ENCODE measurements at regions not wholly inside any gene's neighbourhood (a gene's known extent, or its start where the extent isn't known, plus 50 kb on each side); places are given as distances from the start of the nearest gene placed in this dataset.
"Not testable (repeated sequence)": the region's sequence is repeated elsewhere in the genome, so short reads cannot be mapped to it uniquely, and the experiment has no call there.

DNA sequence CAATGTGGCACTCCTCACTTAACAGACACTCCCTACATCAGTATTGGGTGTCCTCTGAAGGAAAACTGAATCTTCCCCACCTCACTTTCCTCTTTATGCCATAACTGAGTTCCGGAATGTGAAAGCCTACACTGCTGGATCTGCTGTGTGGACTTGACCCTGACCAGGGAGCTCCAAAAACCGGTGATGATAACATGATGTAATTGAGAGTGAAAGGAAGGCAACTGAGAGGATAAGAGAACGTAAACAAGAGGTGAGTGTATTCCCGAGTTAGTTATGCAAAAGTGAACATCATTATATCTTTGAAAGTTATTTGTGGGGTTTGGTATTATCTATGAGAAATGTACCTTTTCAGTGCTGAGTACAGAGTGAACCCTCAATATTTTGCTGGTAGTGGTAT is 1794.8 kb downstream of the MRPL39 start:
- Histone ChIP-seq H3K4me1 (no peaks in the 10 kb centered on the region), H3K4me3 (no peak overlapping the region), H3K36me3 (ENCODE audit: insufficient read depth in 1 of 2, low read depth in 1 of 2) (no peaks in the 10 kb centered on the region), H3K27me3 (ENCODE audit: insufficient read depth in 3 of 3, low read length in 2 of 3) (no peaks in the 10 kb centered on the region), H3K27ac (no peak overlapping the region), H3K9me3 (no peaks in the 10 kb centered on the region)
- WGBS, 3 donors = 75 to 78% (median 77%) methylated on average over 4 of the region's 4 CpGs
- intact Hi-C loops (cut with DNase I) = no loop called here
- no peak for DNase-seq
- TF ChIP-seq, protein P1, sequence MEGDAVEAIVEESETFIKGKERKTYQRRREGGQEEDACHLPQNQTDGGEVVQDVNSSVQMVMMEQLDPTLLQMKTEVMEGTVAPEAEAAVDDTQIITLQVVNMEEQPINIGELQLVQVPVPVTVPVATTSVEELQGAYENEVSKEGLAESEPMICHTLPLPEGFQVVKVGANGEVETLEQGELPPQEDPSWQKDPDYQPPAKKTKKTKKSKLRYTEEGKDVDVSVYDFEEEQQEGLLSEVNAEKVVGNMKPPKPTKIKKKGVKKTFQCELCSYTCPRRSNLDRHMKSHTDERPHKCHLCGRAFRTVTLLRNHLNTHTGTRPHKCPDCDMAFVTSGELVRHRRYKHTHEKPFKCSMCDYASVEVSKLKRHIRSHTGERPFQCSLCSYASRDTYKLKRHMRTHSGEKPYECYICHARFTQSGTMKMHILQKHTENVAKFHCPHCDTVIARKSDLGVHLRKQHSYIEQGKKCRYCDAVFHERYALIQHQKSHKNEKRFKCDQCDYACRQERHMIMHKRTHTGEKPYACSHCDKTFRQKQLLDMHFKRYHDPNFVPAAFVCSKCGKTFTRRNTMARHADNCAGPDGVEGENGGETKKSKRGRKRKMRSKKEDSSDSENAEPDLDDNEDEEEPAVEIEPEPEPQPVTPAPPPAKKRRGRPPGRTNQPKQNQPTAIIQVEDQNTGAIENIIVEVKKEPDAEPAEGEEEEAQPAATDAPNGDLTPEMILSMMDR (IDR thresholded peaks at IDR 0.05) = no peak
- ATAC-seq = no peak

DNA sequence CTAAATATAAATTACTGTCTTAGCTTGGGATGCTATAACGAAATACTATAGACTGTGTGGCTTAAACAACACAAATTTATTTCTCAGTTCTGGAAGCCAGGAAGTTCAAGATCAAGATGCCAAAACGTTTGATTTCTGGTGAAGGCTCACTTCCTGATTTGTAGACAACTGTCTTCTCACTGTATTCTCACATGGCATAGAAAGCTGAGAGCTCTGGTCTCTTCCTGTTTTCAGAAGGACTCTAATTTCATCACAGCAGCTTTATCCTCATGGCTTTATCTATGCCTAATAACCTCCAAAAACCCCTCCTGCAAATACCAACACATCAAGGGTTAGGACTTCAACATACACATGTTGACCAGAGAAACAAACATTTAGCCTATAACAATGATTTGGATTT is 1795.5 kb downstream of the MRPL39 start:
- intact Hi-C loops (cut with DNase I) = no loop called here
- no peaks in the 10 kb centered on the region for H3K36me3 ChIP-seq (ENCODE audit: insufficient read depth in 1 of 2, low read depth in 1 of 2)
- no peaks in the 10 kb centered on the region for H3K9me3 ChIP-seq
- 35 to 41% (median 36%) methylated on average over 2 of the region's 2 CpGs for WGBS, 3 donors
- no peak overlapping the region for H3K4me3 ChIP-seq
- no peak for DNase-seq
- H3K27ac ChIP-seq = no peak overlapping the region
- TF ChIP-seq, protein P1 (IDR thresholded peaks at IDR 0.05) = no peak
- ATAC-seq = no peak
- no peaks in the 10 kb centered on the region for H3K4me1 ChIP-seq
- no peaks in the 10 kb centered on the region for H3K27me3 ChIP-seq (ENCODE audit: insufficient read depth in 3 of 3, low read length in 2 of 3)

DNA sequence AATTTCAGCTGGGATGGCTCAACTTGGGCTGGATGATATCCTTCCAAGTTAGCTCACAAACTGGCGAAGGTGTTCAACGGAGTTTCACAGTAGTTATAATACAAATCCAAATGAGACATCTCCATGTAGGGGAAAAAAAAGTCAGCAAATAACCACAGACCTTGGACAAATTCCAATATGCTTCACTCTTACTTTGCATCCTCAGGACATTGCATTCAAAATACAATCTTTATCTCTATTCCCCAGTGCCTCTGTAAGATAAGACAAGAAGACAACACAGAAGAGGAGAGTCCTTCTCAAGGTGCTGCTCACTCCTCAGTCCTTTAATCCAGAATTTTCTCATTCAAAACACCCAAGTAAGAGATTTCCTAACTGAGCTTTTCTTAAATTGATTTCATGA is 1797.7 kb downstream of the MRPL39 start:
- Histone ChIP-seq H3K4me3 (no peak overlapping the region), H3K27ac (no peak overlapping the region), H3K9me3 (no peaks in the 10 kb centered on the region), H3K36me3 (ENCODE audit: insufficient read depth in 1 of 2, low read depth in 1 of 2) (no peaks in the 10 kb centered on the region), H3K4me1 (no peaks in the 10 kb centered on the region), H3K27me3 (ENCODE audit: insufficient read depth in 3 of 3, low read length in 2 of 3) (no peaks in the 10 kb centered on the region)
- intact Hi-C loops (cut with DNase I) = no loop called here
- DNase-seq (no peak), ATAC-seq (no peak)
- TF ChIP-seq, protein P1 (IDR thresholded peaks at IDR 0.05) = no peak
- 71 to 77% (median 74%) methylated on average over 2 of the region's 2 CpGs for WGBS, 3 donors

DNA sequence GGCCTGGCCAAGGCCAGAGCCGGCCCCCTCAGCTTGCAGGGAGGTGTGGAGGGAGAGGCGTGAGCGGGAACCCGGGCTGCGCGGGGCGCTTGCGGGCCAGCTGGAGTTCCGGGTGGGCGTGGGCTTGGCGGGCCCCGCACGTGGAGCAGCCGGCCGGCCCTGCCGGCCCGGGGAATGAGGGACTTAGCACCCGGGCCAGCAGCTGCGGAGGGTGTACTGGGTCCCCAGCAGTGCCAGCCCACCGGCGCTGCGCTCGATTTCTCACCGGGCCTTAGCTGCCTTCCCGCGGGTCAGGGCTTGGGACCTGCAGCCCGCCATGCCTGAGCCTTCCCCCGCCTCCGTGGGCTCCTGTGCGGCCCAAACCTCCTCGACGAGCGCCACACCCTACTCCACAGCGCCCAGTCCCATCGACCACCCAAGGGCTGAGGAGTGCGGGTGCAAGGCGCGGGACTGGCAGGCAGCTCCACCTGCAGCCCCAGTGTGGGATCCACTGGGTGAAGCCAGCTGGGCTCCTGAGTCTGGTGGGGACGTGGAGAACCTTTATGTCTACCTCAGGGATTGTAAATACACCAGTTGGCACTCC is 1800.2 kb downstream of the MRPL39 start:
- WGBS, 3 donors = 93 to 95% (median 93%) methylated on average over 35 to 39 of the region's 39 CpGs
- H3K4me1 ChIP-seq; H3K36me3 ChIP-seq (ENCODE audit: insufficient read depth in 1 of 2, low read depth in 1 of 2); H3K27ac ChIP-seq; H3K9me3 ChIP-seq; intact Hi-C loops (cut with DNase I); DNase-seq; ATAC-seq; H3K27me3 ChIP-seq (ENCODE audit: insufficient read depth in 3 of 3, low read length in 2 of 3); H3K4me3 ChIP-seq: not testable (repeated sequence)

DNA sequence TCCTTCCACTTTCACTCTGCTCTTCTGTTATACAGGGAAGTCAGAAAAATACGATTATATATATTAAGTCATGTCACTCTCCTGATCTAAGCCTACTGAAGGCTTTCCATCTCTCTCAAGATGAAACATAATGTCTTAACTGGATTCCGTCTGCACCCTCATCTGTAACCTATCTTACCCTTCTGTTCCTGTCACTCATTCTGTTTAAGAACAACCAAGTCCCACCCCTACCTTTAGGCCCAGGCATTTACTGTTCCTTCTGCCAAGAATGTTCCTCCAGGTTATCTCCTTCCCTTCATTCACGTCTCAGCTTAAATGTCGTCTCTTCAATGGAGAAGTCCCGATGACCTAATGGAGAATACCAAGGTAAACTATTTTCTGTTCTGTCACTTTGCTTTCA is 1802.4 kb downstream of the MRPL39 start:
- TF ChIP-seq, protein P1 (IDR thresholded peaks at IDR 0.05) = no peak
- H3K27me3 ChIP-seq (ENCODE audit: insufficient read depth in 3 of 3, low read length in 2 of 3) = no peaks in the 10 kb centered on the region
- ATAC-seq = no peak
- H3K4me3 ChIP-seq = no peak overlapping the region
- intact Hi-C loops (cut with DNase I) = no loop called here
- no peak overlapping the region for H3K27ac ChIP-seq
- no peak for DNase-seq
- H3K4me1 ChIP-seq = no peaks in the 10 kb centered on the region
- H3K36me3 ChIP-seq (ENCODE audit: insufficient read depth in 1 of 2, low read depth in 1 of 2) = no peaks in the 10 kb centered on the region
- WGBS, 3 donors = 76 to 79% (median 79%) methylated on average over 5 of the region's 5 CpGs
- no peaks in the 10 kb centered on the region for H3K9me3 ChIP-seq

Measured in psoas muscle (tissue), 7 donors.